ENCODE measurements at regions not wholly inside any gene's neighbourhood (a gene's known extent, or its start where the extent isn't known, plus 50 kb on each side); places are given as distances from the start of the nearest gene placed in this dataset.

DNA sequence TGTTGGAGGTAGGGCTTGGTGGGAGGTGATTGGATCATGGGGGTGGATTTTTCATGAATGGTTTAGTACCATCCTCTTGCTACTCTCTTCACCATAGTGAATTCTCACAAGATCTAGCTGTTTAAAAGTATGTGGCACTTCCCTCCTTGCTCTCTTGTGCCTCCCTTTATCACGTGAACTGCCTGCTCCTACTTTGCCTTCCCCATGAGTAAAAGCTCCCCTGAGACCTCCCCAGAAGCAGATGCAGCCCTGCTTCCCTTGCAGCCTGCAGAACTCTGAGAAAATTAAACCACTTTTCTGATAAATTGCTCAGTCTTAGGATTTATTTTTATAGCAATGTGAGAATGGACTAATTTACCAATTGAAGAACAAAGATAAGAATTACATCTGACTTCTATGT is 223.1 kb downstream of the RNF144A start (continued):
- TF ChIP-seq, protein P1, sequence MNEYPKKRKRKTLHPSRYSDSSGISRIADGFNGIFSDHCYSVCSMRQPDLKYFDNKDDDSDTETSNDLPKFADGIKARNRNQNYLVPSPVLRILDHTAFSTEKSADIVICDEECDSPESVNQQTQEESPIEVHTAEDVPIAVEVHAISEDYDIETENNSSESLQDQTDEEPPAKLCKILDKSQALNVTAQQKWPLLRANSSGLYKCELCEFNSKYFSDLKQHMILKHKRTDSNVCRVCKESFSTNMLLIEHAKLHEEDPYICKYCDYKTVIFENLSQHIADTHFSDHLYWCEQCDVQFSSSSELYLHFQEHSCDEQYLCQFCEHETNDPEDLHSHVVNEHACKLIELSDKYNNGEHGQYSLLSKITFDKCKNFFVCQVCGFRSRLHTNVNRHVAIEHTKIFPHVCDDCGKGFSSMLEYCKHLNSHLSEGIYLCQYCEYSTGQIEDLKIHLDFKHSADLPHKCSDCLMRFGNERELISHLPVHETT (tag by site-specific recombination; IDR thresholded peaks at IDR 0.05) = no peak
- no peak for TF ChIP-seq ZFP41 (tag by site-specific recombination; IDR thresholded peaks at IDR 0.05; ENCODE audit: borderline replicate concordance)
- TF ChIP-seq, protein P2, sequence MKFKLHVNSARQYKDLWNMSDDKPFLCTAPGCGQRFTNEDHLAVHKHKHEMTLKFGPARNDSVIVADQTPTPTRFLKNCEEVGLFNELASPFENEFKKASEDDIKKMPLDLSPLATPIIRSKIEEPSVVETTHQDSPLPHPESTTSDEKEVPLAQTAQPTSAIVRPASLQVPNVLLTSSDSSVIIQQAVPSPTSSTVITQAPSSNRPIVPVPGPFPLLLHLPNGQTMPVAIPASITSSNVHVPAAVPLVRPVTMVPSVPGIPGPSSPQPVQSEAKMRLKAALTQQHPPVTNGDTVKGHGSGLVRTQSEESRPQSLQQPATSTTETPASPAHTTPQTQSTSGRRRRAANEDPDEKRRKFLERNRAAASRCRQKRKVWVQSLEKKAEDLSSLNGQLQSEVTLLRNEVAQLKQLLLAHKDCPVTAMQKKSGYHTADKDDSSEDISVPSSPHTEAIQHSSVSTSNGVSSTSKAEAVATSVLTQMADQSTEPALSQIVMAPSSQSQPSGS (tag by site-specific recombination; IDR thresholded peaks at IDR 0.05; ENCODE audit: low read depth) = no peak
- no peak for TF ChIP-seq ZNF37A (tag by site-specific recombination; IDR thresholded peaks at IDR 0.05)
- TF ChIP-seq ZNF510 (tag by site-specific recombination; IDR thresholded peaks at IDR 0.05; ENCODE audit: insufficient replicate concordance) = no peak
- no peak for TF ChIP-seq ZNF514 (tag by site-specific recombination; IDR thresholded peaks at IDR 0.05)
- no peak for TF ChIP-seq ZFP37 (tag by site-specific recombination; IDR thresholded peaks at IDR 0.05)

DNA sequence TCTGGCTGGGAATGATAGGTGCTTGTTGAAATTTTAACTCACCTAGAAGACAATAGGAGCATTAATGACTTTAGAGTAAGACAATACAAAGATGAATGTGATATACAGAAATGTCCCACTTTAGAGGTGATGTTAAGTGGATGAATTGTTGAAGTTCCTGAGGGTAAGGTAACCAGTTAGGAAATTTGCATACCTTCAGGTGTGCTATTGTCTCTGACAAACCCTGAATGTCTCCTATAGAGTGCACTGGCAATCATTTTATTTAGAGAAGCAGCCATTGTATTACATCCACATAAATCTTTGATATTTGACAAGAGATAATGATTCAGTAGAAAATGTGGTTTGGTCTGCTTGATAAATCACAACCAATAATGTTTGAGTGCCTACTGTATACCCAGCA is 228.5 kb downstream of the RNF144A start:
- ChIA-PET CTCF (interaction anchor here (1.0 kb wide), 1 partner anchor 49 kb away, joined by 4 read pairs; no protein-coding TSS in a partner anchor), POLR2A (no interaction called here)
- no peaks in the 10 kb centered on the region for H3K4me1 ChIP-seq (ENCODE audit: control insufficient read depth, insufficient read depth, low read length)
- no peak overlapping the region for H3K27ac ChIP-seq (ENCODE audit: extremely low read depth, low read depth, low read length)
- no peaks in the 10 kb centered on the region for H3K36me3 ChIP-seq (ENCODE audit: control insufficient read depth in 2 of 2, insufficient read depth in 1 of 2, low read length in 2 of 2)
- no peaks in the 10 kb centered on the region for H3K9me3 ChIP-seq (ENCODE audit: control insufficient read depth, insufficient read depth, low read depth, low read length)
- no peak overlapping the region for H3K4me3 ChIP-seq (ENCODE audit: low read depth, low read length)
- TF ChIP-seq, protein P3, sequence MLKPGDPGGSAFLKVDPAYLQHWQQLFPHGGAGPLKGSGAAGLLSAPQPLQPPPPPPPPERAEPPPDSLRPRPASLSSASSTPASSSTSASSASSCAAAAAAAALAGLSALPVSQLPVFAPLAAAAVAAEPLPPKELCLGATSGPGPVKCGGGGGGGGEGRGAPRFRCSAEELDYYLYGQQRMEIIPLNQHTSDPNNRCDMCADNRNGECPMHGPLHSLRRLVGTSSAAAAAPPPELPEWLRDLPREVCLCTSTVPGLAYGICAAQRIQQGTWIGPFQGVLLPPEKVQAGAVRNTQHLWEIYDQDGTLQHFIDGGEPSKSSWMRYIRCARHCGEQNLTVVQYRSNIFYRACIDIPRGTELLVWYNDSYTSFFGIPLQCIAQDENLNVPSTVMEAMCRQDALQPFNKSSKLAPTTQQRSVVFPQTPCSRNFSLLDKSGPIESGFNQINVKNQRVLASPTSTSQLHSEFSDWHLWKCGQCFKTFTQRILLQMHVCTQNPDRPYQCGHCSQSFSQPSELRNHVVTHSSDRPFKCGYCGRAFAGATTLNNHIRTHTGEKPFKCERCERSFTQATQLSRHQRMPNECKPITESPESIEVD (tag by site-specific recombination; IDR thresholded peaks at IDR 0.05) = no peak
- no peak for TF ChIP-seq ZNF560 (tag by site-specific recombination; IDR thresholded peaks at IDR 0.05; ENCODE audit: borderline replicate concordance)
- no peak for TF ChIP-seq ZNF473 (tag by site-specific recombination; IDR thresholded peaks at IDR 0.05)
- TF ChIP-seq, protein P4, sequence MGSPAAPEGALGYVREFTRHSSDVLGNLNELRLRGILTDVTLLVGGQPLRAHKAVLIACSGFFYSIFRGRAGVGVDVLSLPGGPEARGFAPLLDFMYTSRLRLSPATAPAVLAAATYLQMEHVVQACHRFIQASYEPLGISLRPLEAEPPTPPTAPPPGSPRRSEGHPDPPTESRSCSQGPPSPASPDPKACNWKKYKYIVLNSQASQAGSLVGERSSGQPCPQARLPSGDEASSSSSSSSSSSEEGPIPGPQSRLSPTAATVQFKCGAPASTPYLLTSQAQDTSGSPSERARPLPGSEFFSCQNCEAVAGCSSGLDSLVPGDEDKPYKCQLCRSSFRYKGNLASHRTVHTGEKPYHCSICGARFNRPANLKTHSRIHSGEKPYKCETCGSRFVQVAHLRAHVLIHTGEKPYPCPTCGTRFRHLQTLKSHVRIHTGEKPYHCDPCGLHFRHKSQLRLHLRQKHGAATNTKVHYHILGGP (tag by site-specific recombination; IDR thresholded peaks at IDR 0.05) = no peak
- TF ChIP-seq, protein P5, sequence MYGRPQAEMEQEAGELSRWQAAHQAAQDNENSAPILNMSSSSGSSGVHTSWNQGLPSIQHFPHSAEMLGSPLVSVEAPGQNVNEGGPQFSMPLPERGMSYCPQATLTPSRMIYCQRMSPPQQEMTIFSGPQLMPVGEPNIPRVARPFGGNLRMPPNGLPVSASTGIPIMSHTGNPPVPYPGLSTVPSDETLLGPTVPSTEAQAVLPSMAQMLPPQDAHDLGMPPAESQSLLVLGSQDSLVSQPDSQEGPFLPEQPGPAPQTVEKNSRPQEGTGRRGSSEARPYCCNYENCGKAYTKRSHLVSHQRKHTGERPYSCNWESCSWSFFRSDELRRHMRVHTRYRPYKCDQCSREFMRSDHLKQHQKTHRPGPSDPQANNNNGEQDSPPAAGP (tag by site-specific recombination; IDR thresholded peaks at IDR 0.05) = no peak
- TF ChIP-seq, protein P6, sequence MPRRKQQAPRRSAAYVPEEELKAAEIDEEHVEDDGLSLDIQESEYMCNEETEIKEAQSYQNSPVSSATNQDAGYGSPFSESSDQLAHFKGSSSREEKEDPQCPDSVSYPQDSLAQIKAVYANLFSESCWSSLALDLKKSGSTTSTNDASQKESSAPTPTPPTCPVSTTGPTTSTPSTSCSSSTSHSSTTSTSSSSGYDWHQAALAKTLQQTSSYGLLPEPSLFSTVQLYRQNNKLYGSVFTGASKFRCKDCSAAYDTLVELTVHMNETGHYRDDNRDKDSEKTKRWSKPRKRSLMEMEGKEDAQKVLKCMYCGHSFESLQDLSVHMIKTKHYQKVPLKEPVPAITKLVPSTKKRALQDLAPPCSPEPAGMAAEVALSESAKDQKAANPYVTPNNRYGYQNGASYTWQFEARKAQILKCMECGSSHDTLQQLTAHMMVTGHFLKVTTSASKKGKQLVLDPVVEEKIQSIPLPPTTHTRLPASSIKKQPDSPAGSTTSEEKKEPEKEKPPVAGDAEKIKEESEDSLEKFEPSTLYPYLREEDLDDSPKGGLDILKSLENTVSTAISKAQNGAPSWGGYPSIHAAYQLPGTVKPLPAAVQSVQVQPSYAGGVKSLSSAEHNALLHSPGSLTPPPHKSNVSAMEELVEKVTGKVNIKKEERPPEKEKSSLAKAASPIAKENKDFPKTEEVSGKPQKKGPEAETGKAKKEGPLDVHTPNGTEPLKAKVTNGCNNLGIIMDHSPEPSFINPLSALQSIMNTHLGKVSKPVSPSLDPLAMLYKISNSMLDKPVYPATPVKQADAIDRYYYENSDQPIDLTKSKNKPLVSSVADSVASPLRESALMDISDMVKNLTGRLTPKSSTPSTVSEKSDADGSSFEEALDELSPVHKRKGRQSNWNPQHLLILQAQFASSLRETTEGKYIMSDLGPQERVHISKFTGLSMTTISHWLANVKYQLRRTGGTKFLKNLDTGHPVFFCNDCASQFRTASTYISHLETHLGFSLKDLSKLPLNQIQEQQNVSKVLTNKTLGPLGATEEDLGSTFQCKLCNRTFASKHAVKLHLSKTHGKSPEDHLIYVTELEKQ (tag by site-specific recombination; IDR thresholded peaks at IDR 0.05; ENCODE audit: borderline replicate concordance) = no peak
- TF ChIP-seq, protein P7, sequence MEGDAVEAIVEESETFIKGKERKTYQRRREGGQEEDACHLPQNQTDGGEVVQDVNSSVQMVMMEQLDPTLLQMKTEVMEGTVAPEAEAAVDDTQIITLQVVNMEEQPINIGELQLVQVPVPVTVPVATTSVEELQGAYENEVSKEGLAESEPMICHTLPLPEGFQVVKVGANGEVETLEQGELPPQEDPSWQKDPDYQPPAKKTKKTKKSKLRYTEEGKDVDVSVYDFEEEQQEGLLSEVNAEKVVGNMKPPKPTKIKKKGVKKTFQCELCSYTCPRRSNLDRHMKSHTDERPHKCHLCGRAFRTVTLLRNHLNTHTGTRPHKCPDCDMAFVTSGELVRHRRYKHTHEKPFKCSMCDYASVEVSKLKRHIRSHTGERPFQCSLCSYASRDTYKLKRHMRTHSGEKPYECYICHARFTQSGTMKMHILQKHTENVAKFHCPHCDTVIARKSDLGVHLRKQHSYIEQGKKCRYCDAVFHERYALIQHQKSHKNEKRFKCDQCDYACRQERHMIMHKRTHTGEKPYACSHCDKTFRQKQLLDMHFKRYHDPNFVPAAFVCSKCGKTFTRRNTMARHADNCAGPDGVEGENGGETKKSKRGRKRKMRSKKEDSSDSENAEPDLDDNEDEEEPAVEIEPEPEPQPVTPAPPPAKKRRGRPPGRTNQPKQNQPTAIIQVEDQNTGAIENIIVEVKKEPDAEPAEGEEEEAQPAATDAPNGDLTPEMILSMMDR (tag by site-specific recombination; IDR thresholded peaks at IDR 0.05) = no peak
- TF ChIP-seq ZNF37A (tag by site-specific recombination; IDR thresholded peaks at IDR 0.05) = no peak
- TF ChIP-seq ZNF768 (tag by site-specific recombination; IDR thresholded peaks at IDR 0.05) = no peak
- TF ChIP-seq KLF16 (tag by site-specific recombination; IDR thresholded peaks at IDR 0.05) = no peak
- TF ChIP-seq, protein P8, sequence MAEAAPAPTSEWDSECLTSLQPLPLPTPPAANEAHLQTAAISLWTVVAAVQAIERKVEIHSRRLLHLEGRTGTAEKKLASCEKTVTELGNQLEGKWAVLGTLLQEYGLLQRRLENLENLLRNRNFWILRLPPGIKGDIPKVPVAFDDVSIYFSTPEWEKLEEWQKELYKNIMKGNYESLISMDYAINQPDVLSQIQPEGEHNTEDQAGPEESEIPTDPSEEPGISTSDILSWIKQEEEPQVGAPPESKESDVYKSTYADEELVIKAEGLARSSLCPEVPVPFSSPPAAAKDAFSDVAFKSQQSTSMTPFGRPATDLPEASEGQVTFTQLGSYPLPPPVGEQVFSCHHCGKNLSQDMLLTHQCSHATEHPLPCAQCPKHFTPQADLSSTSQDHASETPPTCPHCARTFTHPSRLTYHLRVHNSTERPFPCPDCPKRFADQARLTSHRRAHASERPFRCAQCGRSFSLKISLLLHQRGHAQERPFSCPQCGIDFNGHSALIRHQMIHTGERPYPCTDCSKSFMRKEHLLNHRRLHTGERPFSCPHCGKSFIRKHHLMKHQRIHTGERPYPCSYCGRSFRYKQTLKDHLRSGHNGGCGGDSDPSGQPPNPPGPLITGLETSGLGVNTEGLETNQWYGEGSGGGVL (tag by site-specific recombination; IDR thresholded peaks at IDR 0.05) = no peak
